ENCODE measurements at regions not wholly inside any gene's neighbourhood (a gene's known extent, or its start where the extent isn't known, plus 50 kb on each side); places are given as distances from the start of the nearest gene placed in this dataset.

GRCh38 chr7:94245500-94245899, 149.2 kb upstream of the COL1A2 start:
- no peak for TF ChIP-seq CTCF (IDR thresholded peaks at IDR 0.05; ENCODE audit: borderline replicate concordance, control extremely low read depth, extremely low read depth, insufficient read depth, missing control alignments)
- in situ Hi-C loops (cut with MboI; ENCODE audit: low sequenced_read_pairs, unreplicated experiment) = no loop called here
- DNase-seq (ENCODE audit: low spot score) = no peak

DNA sequence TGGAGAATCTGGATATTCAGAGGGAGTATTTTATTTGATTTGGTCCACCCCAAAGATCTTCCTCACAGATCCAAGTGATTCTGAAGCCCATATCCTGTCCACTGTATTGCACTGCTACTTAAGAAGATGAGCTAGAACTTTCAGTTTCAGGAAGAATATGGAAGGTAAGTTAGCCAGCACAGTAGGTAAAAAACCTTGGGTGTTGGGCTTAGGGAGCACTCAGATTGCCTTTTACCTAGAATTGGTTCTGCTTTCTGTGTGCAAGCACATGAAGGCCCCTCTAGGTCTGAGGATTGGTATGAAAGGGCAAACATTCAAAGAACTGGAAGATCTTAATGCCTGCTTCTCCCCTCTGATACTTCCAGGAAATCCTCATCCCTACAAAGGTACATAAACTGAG, 146.7 kb upstream of the COL1A2 start:
- no peak for TF ChIP-seq CTCF (IDR thresholded peaks at IDR 0.05; ENCODE audit: borderline replicate concordance, control extremely low read depth, extremely low read depth, insufficient read depth, missing control alignments)
- in situ Hi-C loops (cut with MboI; ENCODE audit: low sequenced_read_pairs, unreplicated experiment) = no loop called here
- no peak for DNase-seq (ENCODE audit: low spot score)

DNA sequence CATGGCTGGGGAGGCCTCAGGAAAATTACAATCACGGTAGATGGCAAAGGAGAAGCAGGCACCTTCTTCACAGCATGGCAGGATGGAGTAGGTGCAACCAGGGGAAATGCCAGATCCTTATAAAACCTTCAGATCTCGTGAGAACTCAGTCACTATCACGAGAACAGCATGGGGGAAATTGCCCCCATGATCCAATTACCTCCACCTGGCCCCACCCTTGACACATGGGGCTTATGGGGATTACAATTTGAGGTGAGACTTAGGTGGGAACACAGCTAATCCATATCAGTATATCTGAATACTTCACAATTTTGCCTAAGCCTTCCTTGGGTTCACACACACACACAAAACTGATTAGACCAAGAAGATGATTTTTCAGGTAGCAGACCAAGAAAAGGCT, 145.1 kb upstream of the COL1A2 start:
- no peak for TF ChIP-seq CTCF (IDR thresholded peaks at IDR 0.05; ENCODE audit: borderline replicate concordance, control extremely low read depth, extremely low read depth, insufficient read depth, missing control alignments)
- in situ Hi-C loops (cut with MboI; ENCODE audit: low sequenced_read_pairs, unreplicated experiment) = no loop called here
- no peak for DNase-seq (ENCODE audit: low spot score)

DNA sequence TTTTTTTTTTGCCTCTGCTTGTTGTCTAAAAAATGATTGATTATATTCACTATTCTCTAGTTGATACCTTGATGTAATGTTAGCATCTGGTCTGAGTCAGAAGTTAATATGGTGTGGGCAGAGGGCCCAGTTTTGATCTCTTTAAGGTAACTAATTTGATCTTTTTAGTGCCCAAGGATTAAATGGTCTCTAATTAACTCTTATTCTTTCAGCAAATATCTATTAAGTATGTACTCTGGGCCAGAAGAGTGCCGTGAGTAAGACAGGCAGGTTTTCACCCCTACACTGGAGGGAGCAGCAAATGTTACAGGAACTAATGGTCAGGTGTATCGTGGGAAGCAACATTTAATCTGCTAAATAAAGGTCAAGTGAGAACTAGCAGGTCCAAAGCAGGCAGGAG, 144.6 kb upstream of the COL1A2 start:
- TF ChIP-seq CTCF (IDR thresholded peaks at IDR 0.05; ENCODE audit: borderline replicate concordance, control extremely low read depth, extremely low read depth, insufficient read depth, missing control alignments) = no peak
- no peak for DNase-seq (ENCODE audit: low spot score)
- in situ Hi-C loops (cut with MboI; ENCODE audit: low sequenced_read_pairs, unreplicated experiment) = no loop called here

- in situ Hi-C loops (cut with MboI; ENCODE audit: low sequenced_read_pairs, unreplicated experiment) = no loop called here
- TF ChIP-seq CTCF (IDR thresholded peaks at IDR 0.05; ENCODE audit: borderline replicate concordance, control extremely low read depth, extremely low read depth, insufficient read depth, missing control alignments) = no peak
- DNase-seq (ENCODE audit: low spot score) = no peak
Observed at GRCh38 chr7:94250987-94251386, 143.7 kb upstream of the COL1A2 start.

- in situ Hi-C loops (cut with MboI; ENCODE audit: low sequenced_read_pairs, unreplicated experiment) = no loop called here
- no peak for DNase-seq (ENCODE audit: low spot score)
- no peak for TF ChIP-seq CTCF (IDR thresholded peaks at IDR 0.05; ENCODE audit: borderline replicate concordance, control extremely low read depth, extremely low read depth, insufficient read depth, missing control alignments)
Observed at GRCh38 chr7:94252124-94252523, 142.6 kb upstream of the COL1A2 start.

- TF ChIP-seq CTCF (IDR thresholded peaks at IDR 0.05; ENCODE audit: borderline replicate concordance, control extremely low read depth, extremely low read depth, insufficient read depth, missing control alignments) = no peak
- in situ Hi-C loops (cut with MboI; ENCODE audit: low sequenced_read_pairs, unreplicated experiment) = no loop called here
- no peak for DNase-seq (ENCODE audit: low spot score)
Observed at GRCh38 chr7:94252971-94253370, 141.7 kb upstream of the COL1A2 start.

Data from GM13976 (cell line).